Stomach (tissue), 4 donors: ENCODE measurements at regions not wholly inside any gene's neighbourhood (a gene's known extent, or its start where the extent isn't known, plus 50 kb on each side); places are given as distances from the start of the nearest gene placed in this dataset.

Source experiments
- POLR2AphosphoS5 ChIP-seq, 3 donors: sonication (generic); formaldehyde crosslinking; IDR thresholded peaks; one replicate each; pipeline ENCODE4 v1.6.1; 2016; ENCODE audit warnings: antibody characterized with exemption in 3 of 3
- TF ChIP-seq, protein P1 (sequence below), 7 experiments: fragments of 450-650 bp in 4 of 7; fragments of 200-600 bp in 3 of 7; sonication (generic) in 3 of 7; IDR thresholded peaks; one replicate each; pipeline ENCODE4 v1.5.1; 2016 to 2019; ENCODE audit warnings: antibody characterized with exemption in 7 of 7, control low read depth in 2 of 7, mild to moderate bottlenecking in 1 of 7

GRCh38 chr4:178311997-178312396 is 869.8 kb upstream of the AGA start:
- TF ChIP-seq POLR2AphosphoS5 (IDR thresholded peaks at IDR 0.05), result no peak
- TF ChIP-seq, protein P1, sequence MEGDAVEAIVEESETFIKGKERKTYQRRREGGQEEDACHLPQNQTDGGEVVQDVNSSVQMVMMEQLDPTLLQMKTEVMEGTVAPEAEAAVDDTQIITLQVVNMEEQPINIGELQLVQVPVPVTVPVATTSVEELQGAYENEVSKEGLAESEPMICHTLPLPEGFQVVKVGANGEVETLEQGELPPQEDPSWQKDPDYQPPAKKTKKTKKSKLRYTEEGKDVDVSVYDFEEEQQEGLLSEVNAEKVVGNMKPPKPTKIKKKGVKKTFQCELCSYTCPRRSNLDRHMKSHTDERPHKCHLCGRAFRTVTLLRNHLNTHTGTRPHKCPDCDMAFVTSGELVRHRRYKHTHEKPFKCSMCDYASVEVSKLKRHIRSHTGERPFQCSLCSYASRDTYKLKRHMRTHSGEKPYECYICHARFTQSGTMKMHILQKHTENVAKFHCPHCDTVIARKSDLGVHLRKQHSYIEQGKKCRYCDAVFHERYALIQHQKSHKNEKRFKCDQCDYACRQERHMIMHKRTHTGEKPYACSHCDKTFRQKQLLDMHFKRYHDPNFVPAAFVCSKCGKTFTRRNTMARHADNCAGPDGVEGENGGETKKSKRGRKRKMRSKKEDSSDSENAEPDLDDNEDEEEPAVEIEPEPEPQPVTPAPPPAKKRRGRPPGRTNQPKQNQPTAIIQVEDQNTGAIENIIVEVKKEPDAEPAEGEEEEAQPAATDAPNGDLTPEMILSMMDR (IDR thresholded peaks at IDR 0.05), result no peak
